ENCODE measurements at regions not wholly inside any gene's neighbourhood (a gene's known extent, or its start where the extent isn't known, plus 50 kb on each side); places are given as distances from the start of the nearest gene placed in this dataset.

DNA sequence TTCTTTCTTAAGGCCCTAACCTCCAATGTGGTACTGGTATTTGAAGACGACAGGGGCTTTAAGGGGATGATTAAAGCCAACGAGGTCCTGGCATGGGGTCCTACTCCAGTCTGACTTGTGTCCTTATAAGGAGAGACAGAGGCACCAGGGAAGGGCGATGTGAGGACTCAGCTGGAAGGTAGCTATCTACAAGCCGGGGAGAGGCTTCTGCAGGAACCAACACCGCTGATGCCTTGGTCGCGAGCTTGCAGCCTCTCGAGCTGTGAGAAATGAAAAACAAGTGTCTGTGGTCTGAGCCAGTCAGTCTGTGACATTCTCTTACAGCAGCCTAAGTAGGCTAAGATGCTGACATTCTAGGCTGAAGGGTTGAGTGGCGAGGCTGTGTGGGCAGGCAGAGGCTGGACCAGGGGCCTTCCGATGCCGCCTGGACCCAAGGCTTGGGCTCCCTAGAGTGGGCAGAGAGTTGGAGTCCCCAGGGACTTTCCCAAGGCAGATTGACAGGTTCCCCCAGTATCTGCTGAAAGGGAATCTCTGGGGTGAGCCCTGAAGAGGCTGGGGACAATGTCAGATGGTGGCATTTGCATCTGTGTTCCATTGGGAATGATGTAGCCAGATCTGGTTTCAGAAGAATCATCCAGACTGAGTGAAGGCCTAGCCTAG is 322.9 kb upstream of the HS6ST1 start:
- CTCF ChIA-PET (ENCODE audit: low intra/inter-chr PET ratio), result no interaction called here
- no TSS peak for BruUV-seq (replicated peaks)
- no peak overlapping the region for H3K27ac ChIP-seq (ENCODE audit: extremely low read depth, low read depth, low read length)
- H2AFZ ChIP-seq (ENCODE audit: low read depth, low read length), result no peak overlapping the region
- H3K36me3 ChIP-seq (ENCODE audit: control insufficient read depth, insufficient read depth, low read length), result no peaks in the 10 kb centered on the region
- POLR2A ChIA-PET, result no interaction called here
- no peak overlapping the region for H3K9ac ChIP-seq (ENCODE audit: insufficient read depth in 1 of 2, low read depth in 2 of 2, low read length in 2 of 2)
- TF ChIP-seq ZBTB7A (IDR thresholded peaks at IDR 0.05; ENCODE audit: borderline replicate concordance, control insufficient read depth, low read depth, low read length) (no peak), SIN3A (IDR thresholded peaks at IDR 0.05; ENCODE audit: borderline replicate concordance in 2 of 2, control insufficient read depth in 1 of 2, low read depth in 2 of 2, low read length in 2 of 2) (no peak), HDAC8 (tag; IDR thresholded peaks at IDR 0.05) (no peak)
- ATAC-seq (no peak), FAIRE-seq (no peak), DNase-seq (ENCODE audit: extremely low read depth in 1 of 4, low spot score in 3 of 4) (no peak)
- WGBS (ENCODE audit: insufficient coverage, low coverage, missing lambda C conversion rate), result 2% methylated on average over 11 of the region's 11 CpGs
- intact Hi-C loops (cut with micrococcal nuclease) (no loop called here), in situ Hi-C loops (cut with MboI) (no loop called here)
- no peaks in the 10 kb centered on the region for H4K20me1 ChIP-seq (replicated peaks; ENCODE audit: control insufficient read depth, insufficient read depth, low read length)
- peaks cover 4 to 52% of the 10 kb centered on the region in 2 experiments; a peak in 2 of 5 replicates for H3K27me3 ChIP-seq (ENCODE audit: control insufficient read depth in 2 of 2, insufficient read depth in 2 of 2, low read length in 2 of 2)
- H3K4me2 ChIP-seq (ENCODE audit: insufficient read depth, low read length), result no peak overlapping the region
- no peaks in the 10 kb centered on the region for H3K79me2 ChIP-seq (ENCODE audit: control insufficient read depth, insufficient read depth, low read length)
- no peaks in the 10 kb centered on the region for H3K4me1 ChIP-seq (replicated peaks in 1 of 2; ENCODE audit: control insufficient read depth in 2 of 2, insufficient read depth in 2 of 2, low read length in 2 of 2)
- H3K9me3 ChIP-seq (replicated peaks; ENCODE audit: control insufficient read depth, insufficient read depth, low read depth, low read length), result no peaks in the 10 kb centered on the region
- H3K4me3 ChIP-seq, result no peak overlapping the region
- H3K9me1 ChIP-seq (ENCODE audit: control insufficient read depth, insufficient read depth, low read length), result no peaks in the 10 kb centered on the region

DNA sequence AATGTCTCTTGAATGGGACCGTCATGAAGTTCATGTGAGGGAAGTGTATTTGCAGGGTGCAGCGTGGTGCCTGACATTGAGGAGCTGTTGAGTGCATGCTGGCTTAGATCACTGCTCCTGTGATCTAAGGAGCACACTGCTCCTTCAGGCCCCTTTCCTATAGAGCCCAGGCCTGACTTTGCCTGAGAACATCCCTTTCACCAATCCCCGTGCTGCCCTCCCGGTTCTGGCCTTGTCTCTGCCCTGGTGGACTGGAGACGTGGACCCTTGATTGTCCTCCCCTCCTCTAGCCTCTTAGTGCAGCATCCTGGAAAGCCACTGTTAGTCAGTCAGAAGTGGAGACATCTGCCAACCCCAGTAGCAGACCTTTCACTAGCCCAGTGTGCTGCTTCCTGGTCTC is 323.6 kb upstream of the HS6ST1 start:
- Histone ChIP-seq H3K4me1 (replicated peaks in 1 of 2; ENCODE audit: control insufficient read depth in 2 of 2, insufficient read depth in 2 of 2, low read length in 2 of 2) (no peaks in the 10 kb centered on the region), H4K20me1 (replicated peaks; ENCODE audit: control insufficient read depth, insufficient read depth, low read length) (no peaks in the 10 kb centered on the region), H3K9ac (ENCODE audit: insufficient read depth in 1 of 2, low read depth in 2 of 2, low read length in 2 of 2) (no peak overlapping the region), H3K9me3 (replicated peaks; ENCODE audit: control insufficient read depth, insufficient read depth, low read depth, low read length) (no peaks in the 10 kb centered on the region), H3K4me2 (ENCODE audit: insufficient read depth, low read length) (no peak overlapping the region), H3K36me3 (ENCODE audit: control insufficient read depth, insufficient read depth, low read length) (no peaks in the 10 kb centered on the region), H3K4me3 (no peak overlapping the region), H2AFZ (ENCODE audit: low read depth, low read length) (no peak overlapping the region), H3K9me1 (ENCODE audit: control insufficient read depth, insufficient read depth, low read length) (no peaks in the 10 kb centered on the region), H3K27me3 (ENCODE audit: control insufficient read depth in 2 of 2, insufficient read depth in 2 of 2, low read length in 2 of 2) (peaks cover 2 to 52% of the 10 kb centered on the region in 2 experiments; a peak in 2 of 5 replicates), H3K79me2 (ENCODE audit: control insufficient read depth, insufficient read depth, low read length) (no peaks in the 10 kb centered on the region), H3K27ac (ENCODE audit: extremely low read depth, low read depth, low read length) (no peak overlapping the region)
- ATAC-seq (no peak), DNase-seq (ENCODE audit: extremely low read depth in 1 of 4, low spot score in 3 of 4) (no peak), FAIRE-seq (no peak)
- in situ Hi-C loops (cut with MboI) (no loop called here), intact Hi-C loops (cut with micrococcal nuclease) (no loop called here)
- 0% methylated on average over 5 of the region's 5 CpGs for WGBS (ENCODE audit: insufficient coverage, low coverage, missing lambda C conversion rate)
- ChIA-PET CTCF (ENCODE audit: low intra/inter-chr PET ratio) (no interaction called here), POLR2A (interaction anchor here (0.6 kb wide), 1 partner anchor 298 kb away, joined by 3 read pairs; no protein-coding TSS in a partner anchor)
- BruUV-seq (replicated peaks), result no TSS peak
- TF ChIP-seq, protein P1, sequence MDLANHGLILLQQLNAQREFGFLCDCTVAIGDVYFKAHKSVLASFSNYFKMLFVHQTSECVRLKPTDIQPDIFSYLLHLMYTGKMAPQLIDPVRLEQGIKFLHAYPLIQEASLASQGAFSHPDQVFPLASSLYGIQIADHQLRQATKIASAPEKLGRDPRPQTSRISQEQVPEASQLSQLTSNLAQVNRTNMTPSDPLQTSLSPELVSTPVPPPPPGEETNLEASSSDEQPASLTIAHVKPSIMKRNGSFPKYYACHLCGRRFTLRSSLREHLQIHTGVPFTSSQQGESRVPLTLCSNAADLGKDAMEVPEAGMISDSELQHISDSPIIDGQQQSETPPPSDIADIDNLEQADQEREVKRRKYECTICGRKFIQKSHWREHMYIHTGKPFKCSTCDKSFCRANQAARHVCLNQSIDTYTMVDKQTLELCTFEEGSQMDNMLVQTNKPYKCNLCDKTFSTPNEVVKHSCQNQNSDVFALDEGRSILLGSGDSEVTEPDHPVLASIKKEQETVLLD (IDR thresholded peaks at IDR 0.05), result no peak
- no peak for TF ChIP-seq RAD51 (IDR thresholded peaks at IDR 0.05; ENCODE audit: borderline replicate concordance, low read depth)
- no peak for TF ChIP-seq HDAC8 (tag; IDR thresholded peaks at IDR 0.05)
- no peak for TF ChIP-seq NCOA6 (IDR thresholded peaks at IDR 0.05)
- no peak for TF ChIP-seq STAT5B (CRISPR knock-in tag; IDR thresholded peaks at IDR 0.05)
- TF ChIP-seq ZNF280B (CRISPR knock-in tag; IDR thresholded peaks at IDR 0.05), result no peak
- TF ChIP-seq, protein P2, sequence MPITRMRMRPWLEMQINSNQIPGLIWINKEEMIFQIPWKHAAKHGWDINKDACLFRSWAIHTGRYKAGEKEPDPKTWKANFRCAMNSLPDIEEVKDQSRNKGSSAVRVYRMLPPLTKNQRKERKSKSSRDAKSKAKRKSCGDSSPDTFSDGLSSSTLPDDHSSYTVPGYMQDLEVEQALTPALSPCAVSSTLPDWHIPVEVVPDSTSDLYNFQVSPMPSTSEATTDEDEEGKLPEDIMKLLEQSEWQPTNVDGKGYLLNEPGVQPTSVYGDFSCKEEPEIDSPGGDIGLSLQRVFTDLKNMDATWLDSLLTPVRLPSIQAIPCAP (CRISPR knock-in tag; IDR thresholded peaks at IDR 0.05; ENCODE audit: borderline replicate concordance), result no peak
- TF ChIP-seq HNRNPLL (IDR thresholded peaks at IDR 0.05; ENCODE audit: low read depth, low read length, poor library complexity, severe bottlenecking), result no peak
